ENCODE measurements at regions not wholly inside any gene's neighbourhood (a gene's known extent, or its start where the extent isn't known, plus 50 kb on each side); places are given as distances from the start of the nearest gene placed in this dataset.

- no peaks in the 10 kb centered on the region; the same call in 1 of the 2 replicates for H3K27me3 Mint-ChIP-seq (ENCODE audit: insufficient read depth)
- DNase-seq, result no peak
- peaks cover 13% of the 10 kb centered on the region for H3K9me3 Mint-ChIP-seq
- no peaks in the 10 kb centered on the region for H3K36me3 Mint-ChIP-seq (ENCODE audit: low read depth)
- no peak overlapping the region for H3K4me3 Mint-ChIP-seq
- no peaks in the 10 kb centered on the region for H3K4me1 Mint-ChIP-seq (ENCODE audit: low read depth)
- H3K27ac Mint-ChIP-seq, result no peak overlapping the region
- no peak for TF ChIP-seq CTCF (IDR thresholded peaks at IDR 0.05)
These were observed 177.2 kb downstream of the SEC23IP start for GRCh38 chr10:120069700-120070099.

GRCh38 chr10:120075349-120075748 lies 182.8 kb downstream of the SEC23IP start:
- peaks cover 10% of the 10 kb centered on the region for H3K9me3 Mint-ChIP-seq
- no peaks in the 10 kb centered on the region for H3K4me1 Mint-ChIP-seq (ENCODE audit: low read depth)
- no peak for DNase-seq
- peaks cover 9% of the 10 kb centered on the region for H3K27me3 Mint-ChIP-seq (ENCODE audit: insufficient read depth)
- H3K4me3 Mint-ChIP-seq, result no peak overlapping the region
- no peak overlapping the region for H3K27ac Mint-ChIP-seq
- H3K36me3 Mint-ChIP-seq (ENCODE audit: low read depth), result no peaks in the 10 kb centered on the region
- no peak for TF ChIP-seq CTCF (IDR thresholded peaks at IDR 0.05)

GRCh38 chr10:120076996-120077706 lies 184.6 kb downstream of the SEC23IP start:
- H3K27me3 Mint-ChIP-seq (ENCODE audit: insufficient read depth), result peaks cover 10% of the 10 kb centered on the region; the same call in 1 of the 2 replicates
- H3K36me3 Mint-ChIP-seq (ENCODE audit: low read depth), result no peaks in the 10 kb centered on the region
- TF ChIP-seq CTCF (IDR thresholded peaks at IDR 0.05), result no peak
- H3K27ac Mint-ChIP-seq, result no peak overlapping the region
- no peak overlapping the region for H3K4me3 Mint-ChIP-seq
- peaks cover 14% of the 10 kb centered on the region for H3K9me3 Mint-ChIP-seq
- no peak for DNase-seq
- H3K4me1 Mint-ChIP-seq (ENCODE audit: low read depth), result no peaks in the 10 kb centered on the region

GRCh38 chr10:120077707-120078492 lies 185.4 kb downstream of the SEC23IP start:
- peaks cover 14% of the 10 kb centered on the region for H3K9me3 Mint-ChIP-seq
- no peaks in the 10 kb centered on the region for H3K36me3 Mint-ChIP-seq (ENCODE audit: low read depth)
- no peak overlapping the region for H3K27ac Mint-ChIP-seq
- DNase-seq, result no peak
- no peaks in the 10 kb centered on the region for H3K4me1 Mint-ChIP-seq (ENCODE audit: low read depth)
- no peak for TF ChIP-seq CTCF (IDR thresholded peaks at IDR 0.05)
- H3K4me3 Mint-ChIP-seq, result no peak overlapping the region
- peaks cover 10% of the 10 kb centered on the region; the same call in 1 of the 2 replicates for H3K27me3 Mint-ChIP-seq (ENCODE audit: insufficient read depth)

- no peak for DNase-seq
- peaks cover 1% of the 10 kb centered on the region; the same call in 1 of the 2 replicates for H3K27me3 Mint-ChIP-seq (ENCODE audit: insufficient read depth)
- no peaks in the 10 kb centered on the region for H3K4me1 Mint-ChIP-seq (ENCODE audit: low read depth)
- peaks cover 22% of the 10 kb centered on the region for H3K9me3 Mint-ChIP-seq
- no peak overlapping the region for H3K27ac Mint-ChIP-seq
- H3K36me3 Mint-ChIP-seq (ENCODE audit: low read depth), result no peaks in the 10 kb centered on the region
- TF ChIP-seq CTCF (IDR thresholded peaks at IDR 0.05), result no peak
- no peak overlapping the region for H3K4me3 Mint-ChIP-seq
These were observed 192.7 kb downstream of the SEC23IP start for GRCh38 chr10:120085096-120085796.
